ENCODE measurements at regions not wholly inside any gene's neighbourhood (a gene's known extent, or its start where the extent isn't known, plus 50 kb on each side); places are given as distances from the start of the nearest gene placed in this dataset.

DNA sequence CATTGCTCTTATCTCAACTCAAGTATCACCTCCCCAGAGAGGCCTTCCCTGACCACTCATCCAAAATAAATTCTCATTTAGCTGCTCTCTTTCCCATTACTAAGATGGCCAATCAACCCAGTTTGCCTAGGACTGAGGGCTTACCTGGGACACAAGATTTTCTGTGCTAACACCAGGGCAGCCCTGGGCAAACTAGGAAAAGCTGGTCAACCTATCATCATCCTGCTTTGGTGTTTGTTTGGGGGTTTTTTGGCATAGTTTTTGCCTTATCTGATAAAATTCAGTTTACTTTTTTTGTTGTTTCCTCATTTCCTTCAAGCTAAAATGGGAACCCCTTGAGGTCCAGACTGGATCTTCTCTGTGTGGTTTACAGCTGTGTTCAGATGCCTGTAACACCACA lies 131.4 kb upstream of the NR2F2 start:
- TF ChIP-seq EZH2 (IDR thresholded peaks at IDR 0.05; ENCODE audit: low read depth, unreplicated experiment) (no peak), POLR2AphosphoS5 (IDR thresholded peaks at IDR 0.05; ENCODE audit: low read depth) (no peak), EZH2phosphoT487 (IDR thresholded peaks at IDR 0.05; ENCODE audit: unreplicated experiment) (no peak), JUNB (IDR thresholded peaks at IDR 0.05; ENCODE audit: unreplicated experiment) (no peak), CREB1 (CRISPR knock-in tag; IDR thresholded peaks at IDR 0.05; ENCODE audit: low read depth) (no peak), ZNF114 (CRISPR knock-in tag; IDR thresholded peaks at IDR 0.05) (no peak), NANOG (IDR thresholded peaks at IDR 0.05; ENCODE audit: borderline replicate concordance) (no peak), STAT1 (IDR thresholded peaks at IDR 0.05; ENCODE audit: unreplicated experiment) (no peak)
- TF ChIP-seq, protein P1, sequence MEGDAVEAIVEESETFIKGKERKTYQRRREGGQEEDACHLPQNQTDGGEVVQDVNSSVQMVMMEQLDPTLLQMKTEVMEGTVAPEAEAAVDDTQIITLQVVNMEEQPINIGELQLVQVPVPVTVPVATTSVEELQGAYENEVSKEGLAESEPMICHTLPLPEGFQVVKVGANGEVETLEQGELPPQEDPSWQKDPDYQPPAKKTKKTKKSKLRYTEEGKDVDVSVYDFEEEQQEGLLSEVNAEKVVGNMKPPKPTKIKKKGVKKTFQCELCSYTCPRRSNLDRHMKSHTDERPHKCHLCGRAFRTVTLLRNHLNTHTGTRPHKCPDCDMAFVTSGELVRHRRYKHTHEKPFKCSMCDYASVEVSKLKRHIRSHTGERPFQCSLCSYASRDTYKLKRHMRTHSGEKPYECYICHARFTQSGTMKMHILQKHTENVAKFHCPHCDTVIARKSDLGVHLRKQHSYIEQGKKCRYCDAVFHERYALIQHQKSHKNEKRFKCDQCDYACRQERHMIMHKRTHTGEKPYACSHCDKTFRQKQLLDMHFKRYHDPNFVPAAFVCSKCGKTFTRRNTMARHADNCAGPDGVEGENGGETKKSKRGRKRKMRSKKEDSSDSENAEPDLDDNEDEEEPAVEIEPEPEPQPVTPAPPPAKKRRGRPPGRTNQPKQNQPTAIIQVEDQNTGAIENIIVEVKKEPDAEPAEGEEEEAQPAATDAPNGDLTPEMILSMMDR (conservative IDR thresholded peaks at IDR 0.05; ENCODE audit: low read depth in 2 of 2): no peak
- TF ChIP-seq, protein P2, sequence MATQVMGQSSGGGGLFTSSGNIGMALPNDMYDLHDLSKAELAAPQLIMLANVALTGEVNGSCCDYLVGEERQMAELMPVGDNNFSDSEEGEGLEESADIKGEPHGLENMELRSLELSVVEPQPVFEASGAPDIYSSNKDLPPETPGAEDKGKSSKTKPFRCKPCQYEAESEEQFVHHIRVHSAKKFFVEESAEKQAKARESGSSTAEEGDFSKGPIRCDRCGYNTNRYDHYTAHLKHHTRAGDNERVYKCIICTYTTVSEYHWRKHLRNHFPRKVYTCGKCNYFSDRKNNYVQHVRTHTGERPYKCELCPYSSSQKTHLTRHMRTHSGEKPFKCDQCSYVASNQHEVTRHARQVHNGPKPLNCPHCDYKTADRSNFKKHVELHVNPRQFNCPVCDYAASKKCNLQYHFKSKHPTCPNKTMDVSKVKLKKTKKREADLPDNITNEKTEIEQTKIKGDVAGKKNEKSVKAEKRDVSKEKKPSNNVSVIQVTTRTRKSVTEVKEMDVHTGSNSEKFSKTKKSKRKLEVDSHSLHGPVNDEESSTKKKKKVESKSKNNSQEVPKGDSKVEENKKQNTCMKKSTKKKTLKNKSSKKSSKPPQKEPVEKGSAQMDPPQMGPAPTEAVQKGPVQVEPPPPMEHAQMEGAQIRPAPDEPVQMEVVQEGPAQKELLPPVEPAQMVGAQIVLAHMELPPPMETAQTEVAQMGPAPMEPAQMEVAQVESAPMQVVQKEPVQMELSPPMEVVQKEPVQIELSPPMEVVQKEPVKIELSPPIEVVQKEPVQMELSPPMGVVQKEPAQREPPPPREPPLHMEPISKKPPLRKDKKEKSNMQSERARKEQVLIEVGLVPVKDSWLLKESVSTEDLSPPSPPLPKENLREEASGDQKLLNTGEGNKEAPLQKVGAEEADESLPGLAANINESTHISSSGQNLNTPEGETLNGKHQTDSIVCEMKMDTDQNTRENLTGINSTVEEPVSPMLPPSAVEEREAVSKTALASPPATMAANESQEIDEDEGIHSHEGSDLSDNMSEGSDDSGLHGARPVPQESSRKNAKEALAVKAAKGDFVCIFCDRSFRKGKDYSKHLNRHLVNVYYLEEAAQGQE (IDR thresholded peaks at IDR 0.05; ENCODE audit: unreplicated experiment): no peak
